GM21381 (cell line): ENCODE measurements at regions not wholly inside any gene's neighbourhood (a gene's known extent, or its start where the extent isn't known, plus 50 kb on each side); places are given as distances from the start of the nearest gene placed in this dataset.
A peak's percentile ranks its signal among the peaks of the same experiment; 100 is the strongest.

Experiments used
- ATAC-seq: cut with Tn5 transposase; IDR thresholded peaks from one replicate; pipeline ENCODE4 v1.9.1; 2021; ENCODE audit warnings: mild to moderate bottlenecking, moderate library complexity; ENCODE audit not compliant: unreplicated experiment

DNA sequence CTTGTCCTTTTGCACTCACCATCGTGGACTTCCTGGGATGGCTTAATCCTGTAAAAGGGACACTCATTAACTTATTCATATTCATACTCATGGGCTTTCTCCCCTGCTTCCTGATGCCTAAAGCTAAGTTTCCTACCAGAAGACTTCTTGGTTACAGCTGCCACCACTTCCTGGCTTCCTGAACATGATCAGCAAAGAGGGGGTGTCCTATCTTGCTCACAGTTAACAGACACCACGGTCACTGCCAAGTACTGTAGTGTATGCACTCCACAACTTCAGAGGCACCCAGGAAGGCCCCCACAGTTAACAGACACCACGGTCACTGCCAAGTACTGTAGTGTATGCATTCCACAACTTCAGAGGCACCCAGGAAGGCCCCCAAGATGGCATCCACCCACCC is 177.8 kb downstream of the SIPA1L2 start:
- no peak for ATAC-seq

DNA sequence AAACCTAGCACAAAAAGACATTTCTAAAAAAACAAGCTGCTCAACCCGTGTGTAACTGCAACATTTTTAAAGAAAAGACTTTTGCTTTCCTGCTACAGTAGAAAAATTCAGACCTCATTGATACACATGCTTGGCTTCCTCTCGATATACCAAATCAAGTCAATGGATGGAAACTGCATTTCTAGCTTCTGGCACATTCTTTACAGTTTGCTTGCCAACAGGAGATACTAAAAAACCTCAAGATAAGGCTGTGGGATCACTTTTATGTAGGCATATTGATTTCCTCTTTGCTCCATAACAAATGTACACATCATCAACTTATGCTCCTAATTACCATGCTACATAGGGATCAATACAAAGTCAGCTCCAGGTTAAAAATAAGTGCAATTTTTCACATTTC is 178.4 kb downstream of the SIPA1L2 start:
- no peak for ATAC-seq

GRCh38 chr1:232450615-232451014 is 179.3 kb downstream of the SIPA1L2 start:
- ATAC-seq, result no peak

- ATAC-seq, result no peak
Observed at GRCh38 chr1:232447125-232447524, 182.8 kb downstream of the SIPA1L2 start.

DNA sequence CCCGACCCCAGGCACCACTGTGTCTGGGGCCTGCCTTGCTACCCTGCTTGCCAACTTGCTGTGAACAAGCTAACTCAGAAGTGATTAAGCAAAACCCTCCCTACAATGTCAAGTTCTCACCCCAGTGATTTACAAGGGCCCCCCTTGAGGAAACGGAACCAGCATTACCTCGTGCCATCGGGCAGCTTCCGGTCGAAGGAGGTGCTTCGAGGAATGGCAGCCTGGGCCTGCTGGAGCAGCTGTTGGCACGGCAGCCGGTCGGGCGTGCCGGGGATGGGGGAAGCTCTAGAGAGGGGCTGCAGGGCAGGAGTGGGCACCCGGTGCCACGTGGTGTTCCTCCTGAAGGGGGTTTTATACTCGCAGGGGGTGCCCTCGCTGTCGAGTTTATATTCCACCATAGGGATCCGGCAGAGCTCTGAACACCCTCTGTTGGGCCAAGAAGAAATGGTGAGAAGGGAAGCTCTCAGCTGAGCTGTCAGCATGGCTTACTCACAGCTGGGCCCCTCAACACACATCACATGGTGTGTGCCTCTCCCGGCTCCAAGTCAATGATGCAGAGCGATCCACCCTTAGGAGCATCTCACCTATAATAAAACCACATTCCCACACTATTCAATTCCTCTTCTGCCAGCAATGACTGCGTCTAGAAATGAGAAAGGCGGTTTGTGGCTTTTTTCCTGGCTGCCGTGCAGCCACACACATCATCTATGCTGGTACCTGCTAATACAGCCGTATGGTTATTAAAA is 184.4 kb downstream of the SIPA1L2 start:
- ATAC-seq, result no peak

DNA sequence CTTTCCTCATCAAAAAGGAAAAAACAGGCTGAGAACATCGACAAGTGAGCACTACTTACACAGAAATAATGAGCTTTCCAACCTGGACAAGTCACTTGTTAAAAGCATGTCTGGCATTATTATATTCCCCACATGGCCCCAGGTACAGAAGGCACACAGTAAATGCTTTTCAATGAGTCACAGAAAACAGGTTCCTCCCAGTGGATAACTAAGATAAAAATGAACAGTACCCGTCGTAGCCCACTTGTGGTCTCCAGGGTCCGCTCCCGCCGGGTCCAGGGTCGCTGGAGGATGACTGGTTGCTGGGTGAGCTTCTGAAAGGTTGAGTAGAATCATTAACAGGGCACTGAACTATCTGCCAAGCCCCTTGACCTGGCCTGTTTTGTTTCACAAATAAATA is 186.6 kb downstream of the SIPA1L2 start:
- no peak for ATAC-seq

- no peak for ATAC-seq
Observed at GRCh38 chr1:232441036-232441411, 188.9 kb downstream of the SIPA1L2 start.

DNA sequence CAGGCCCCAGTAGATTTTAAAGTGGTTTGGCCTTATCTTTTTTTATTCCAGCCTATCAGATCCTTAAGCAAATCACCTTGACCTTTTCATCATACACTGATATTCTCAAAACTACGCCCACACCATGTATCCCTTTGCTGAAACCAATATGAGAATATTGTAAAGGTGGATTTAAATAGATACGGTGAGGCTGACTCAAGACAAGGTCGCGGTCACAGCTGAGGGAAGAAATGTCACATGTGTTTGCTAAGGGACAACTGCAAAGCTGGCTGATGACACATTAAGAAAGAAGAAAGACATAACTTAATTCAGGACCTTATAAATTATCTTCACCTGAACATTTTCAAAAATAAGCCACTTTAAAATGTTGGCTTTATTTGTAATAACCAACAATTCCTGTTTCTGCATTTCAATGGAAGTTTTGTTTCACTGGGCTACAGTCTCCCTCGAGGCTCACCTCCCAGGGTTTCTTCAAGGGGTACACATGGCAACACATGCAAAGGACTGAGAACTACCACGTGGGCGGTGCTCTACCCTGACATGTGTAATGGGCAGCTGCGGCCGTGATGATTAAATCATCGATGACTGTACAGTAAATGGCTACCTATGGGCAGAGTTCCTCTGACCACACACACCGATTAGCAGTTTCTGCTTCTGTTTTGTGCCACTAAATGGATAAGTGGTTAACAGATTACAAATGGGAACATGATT is 189.5 kb downstream of the SIPA1L2 start:
- peak; percentile 59 for ATAC-seq

DNA sequence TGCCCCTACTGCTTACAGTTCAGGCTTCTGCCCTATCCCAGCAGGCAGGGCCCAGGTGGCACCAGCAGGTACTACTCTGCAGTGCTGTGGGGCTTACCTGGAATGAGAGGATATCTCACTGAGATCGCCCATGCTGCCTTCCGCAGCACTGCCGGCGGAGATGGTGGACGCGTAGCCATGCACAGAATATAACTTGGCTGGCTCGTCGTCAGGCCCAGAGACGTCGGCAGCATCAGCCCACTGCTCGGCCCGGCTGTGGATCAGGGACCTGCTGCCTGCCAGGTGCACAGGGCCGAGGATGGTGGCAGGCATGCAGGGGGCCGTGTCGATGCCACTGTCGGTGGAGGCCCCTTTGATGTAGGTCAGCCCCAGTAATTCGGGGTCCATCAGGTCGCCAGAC is 190.9 kb downstream of the SIPA1L2 start:
- no peak for ATAC-seq

- no peak for ATAC-seq
Observed at GRCh38 chr1:232438476-232438875, 191.5 kb downstream of the SIPA1L2 start.

GRCh38 chr1:232437510-232437909 is 192.4 kb downstream of the SIPA1L2 start:
- no peak for ATAC-seq

GRCh38 chr1:232435729-232436128 is 194.2 kb downstream of the SIPA1L2 start:
- ATAC-seq, result no peak

GRCh38 chr1:232432313-232432712 is 197.6 kb downstream of the SIPA1L2 start:
- ATAC-seq, result no peak

DNA sequence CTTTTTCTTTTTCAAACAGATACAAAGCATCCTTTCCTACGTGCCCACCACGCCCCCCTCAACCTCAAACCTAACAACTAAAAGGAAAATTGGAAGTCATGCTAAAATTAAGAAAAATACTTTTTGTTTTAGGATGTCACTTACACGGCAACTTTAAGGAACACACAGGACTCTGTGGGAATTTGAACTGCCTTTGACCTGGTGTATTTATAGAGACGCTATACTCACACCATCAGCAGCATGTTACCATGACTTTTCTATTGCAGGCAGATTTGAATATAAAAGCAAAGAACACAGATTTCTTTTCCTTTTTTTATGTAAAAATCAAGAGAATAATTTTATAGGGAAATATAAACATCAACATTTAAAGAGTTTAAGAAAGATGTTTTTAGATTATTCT is 198.2 kb downstream of the SIPA1L2 start:
- ATAC-seq, result no peak

DNA sequence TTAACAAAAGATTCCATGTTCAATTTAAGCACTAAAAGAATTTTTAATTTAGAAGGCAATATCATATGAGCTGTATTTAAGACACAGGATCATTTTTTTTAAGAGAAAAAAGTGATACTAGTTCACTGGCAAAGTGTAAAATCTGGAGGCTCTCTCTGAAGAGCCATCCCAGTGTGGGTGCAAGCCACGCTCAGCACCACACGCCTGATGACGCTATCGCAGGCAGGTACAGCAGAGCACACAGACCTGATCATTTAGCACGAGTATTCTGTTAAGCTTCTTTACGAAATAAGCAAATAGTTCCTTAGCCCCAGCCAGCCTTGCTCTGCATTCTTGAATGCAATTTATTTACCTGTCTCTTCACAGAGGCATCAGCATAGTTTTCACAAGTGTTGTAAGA is 198.6 kb downstream of the SIPA1L2 start:
- ATAC-seq, result no peak

GRCh38 chr1:232430467-232430866 is 199.5 kb downstream of the SIPA1L2 start:
- no peak for ATAC-seq

DNA sequence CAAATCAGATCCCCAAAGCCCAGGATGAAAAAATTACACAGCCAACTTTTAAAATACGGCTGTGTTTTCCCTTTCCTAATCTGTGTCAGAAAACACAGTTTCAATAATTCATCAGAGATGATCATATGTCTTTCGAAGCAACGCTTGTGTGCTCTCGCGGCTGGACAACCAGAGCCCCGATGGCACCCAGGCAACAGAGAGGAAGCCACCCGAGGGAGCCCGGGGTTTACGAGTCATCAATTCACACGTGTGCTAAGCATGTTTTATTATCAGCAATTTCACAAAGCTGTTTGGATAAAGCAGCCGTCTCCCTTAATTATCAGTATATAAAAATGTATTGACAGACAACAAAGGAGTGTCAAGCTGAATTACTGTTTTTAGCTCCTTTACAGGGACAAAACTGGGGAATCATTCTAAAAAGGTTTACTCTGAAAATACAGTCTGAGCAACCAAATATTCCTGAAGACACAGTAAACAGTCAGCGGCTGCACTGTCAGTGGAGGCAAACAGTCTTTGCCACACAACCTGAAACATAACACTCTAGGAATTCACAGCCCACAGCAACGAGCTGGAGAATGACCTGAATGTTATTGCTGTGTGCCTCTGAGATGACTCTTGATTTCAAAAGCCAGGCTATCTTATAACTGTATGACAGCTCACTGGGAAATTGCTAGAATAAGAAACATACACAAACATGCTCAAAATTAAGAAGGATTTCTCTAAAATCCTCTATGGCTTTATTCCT is 201.0 kb downstream of the SIPA1L2 start:
- no peak for ATAC-seq

- ATAC-seq, result no peak
Observed at GRCh38 chr1:232428036-232428645, 201.8 kb downstream of the SIPA1L2 start.

GRCh38 chr1:232426801-232427200 is 203.1 kb downstream of the SIPA1L2 start:
- ATAC-seq, result no peak

- ATAC-seq, result no peak
Observed at GRCh38 chr1:232425421-232425820, 204.5 kb downstream of the SIPA1L2 start.

DNA sequence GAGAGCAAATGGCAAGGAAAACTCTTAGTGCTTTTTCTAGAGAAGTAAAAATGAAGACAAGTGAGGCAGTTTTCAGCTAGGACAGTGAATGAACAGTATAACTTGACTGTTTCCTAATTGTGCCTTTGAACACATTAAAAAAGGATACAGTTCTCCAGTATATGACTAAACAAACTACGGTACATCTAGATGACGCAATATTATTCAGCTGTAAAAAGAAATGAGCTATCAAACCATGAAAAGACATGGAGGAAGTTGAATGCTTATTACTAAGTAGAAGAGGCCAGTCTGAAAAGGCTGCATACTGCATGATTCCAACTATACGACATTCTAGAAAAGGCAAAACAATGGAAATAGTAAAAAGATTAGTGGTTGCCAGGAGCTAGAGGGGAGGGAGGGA is 206.3 kb downstream of the SIPA1L2 start:
- ATAC-seq, result no peak
